Myocyte (in vitro differentiated cells): ENCODE measurements at regions not wholly inside any gene's neighbourhood (a gene's known extent, or its start where the extent isn't known, plus 50 kb on each side); places are given as distances from the start of the nearest gene placed in this dataset.

Experiments
- DNase-seq: peaks from one replicate; pipeline ENCODE4 v3.0.0-alpha.2; 2012; ENCODE audit warnings: low read depth

GRCh38 chr7:47221826-47222225 lies 360.1 kb downstream of the TNS3 start:
- DNase-seq, result no peak

GRCh38 chr7:47218378-47219176 lies 363.3 kb downstream of the TNS3 start:
- peak; percentile 90 for DNase-seq

GRCh38 chr7:47217570-47218360 lies 364.1 kb downstream of the TNS3 start:
- no peak for DNase-seq

- DNase-seq, result no peak
These were observed 364.8 kb downstream of the TNS3 start for GRCh38 chr7:47217086-47217485.

GRCh38 chr7:47216439-47216838 lies 365.5 kb downstream of the TNS3 start:
- no peak for DNase-seq

- DNase-seq, result no peak
These were observed 366.3 kb downstream of the TNS3 start for GRCh38 chr7:47215640-47216039.

- DNase-seq, result no peak
These were observed 366.9 kb downstream of the TNS3 start for GRCh38 chr7:47215049-47215448.

GRCh38 chr7:47213276-47213675 lies 368.6 kb downstream of the TNS3 start:
- no peak for DNase-seq

- DNase-seq, result no peak
These were observed 370.4 kb downstream of the TNS3 start for GRCh38 chr7:47211519-47211973.

GRCh38 chr7:47210281-47210854 lies 371.5 kb downstream of the TNS3 start:
- DNase-seq, result no peak

- no peak for DNase-seq
These were observed 374.0 kb downstream of the TNS3 start for GRCh38 chr7:47207956-47208355.

- no peak for DNase-seq
These were observed 377.2 kb downstream of the TNS3 start for GRCh38 chr7:47204709-47205108.

- DNase-seq, result no peak
These were observed 379.6 kb downstream of the TNS3 start for GRCh38 chr7:47202146-47202783.

GRCh38 chr7:47198159-47198558 lies 383.8 kb downstream of the TNS3 start:
- peak; percentile 77 for DNase-seq

GRCh38 chr7:47197486-47197885 lies 384.4 kb downstream of the TNS3 start:
- no peak for DNase-seq

- no peak for DNase-seq
These were observed 385.2 kb downstream of the TNS3 start for GRCh38 chr7:47196737-47197136.

GRCh38 chr7:47196106-47196645 lies 385.7 kb downstream of the TNS3 start:
- no peak for DNase-seq

- peak; percentile 7 for DNase-seq
These were observed 386.3 kb downstream of the TNS3 start for GRCh38 chr7:47195641-47196040.

- no peak for DNase-seq
These were observed 387.3 kb downstream of the TNS3 start for GRCh38 chr7:47194516-47195057.

GRCh38 chr7:47192978-47193377 lies 388.9 kb downstream of the TNS3 start:
- DNase-seq, result no peak

- DNase-seq, result no peak
These were observed 390.0 kb downstream of the TNS3 start for GRCh38 chr7:47191876-47192291.
